ENCODE measurements at regions not wholly inside any gene's neighbourhood (a gene's known extent, or its start where the extent isn't known, plus 50 kb on each side); places are given as distances from the start of the nearest gene placed in this dataset.

GRCh38 chr1:163863731-163864130 is 542.0 kb downstream of the NUF2 start:
- TF ChIP-seq, protein P1, sequence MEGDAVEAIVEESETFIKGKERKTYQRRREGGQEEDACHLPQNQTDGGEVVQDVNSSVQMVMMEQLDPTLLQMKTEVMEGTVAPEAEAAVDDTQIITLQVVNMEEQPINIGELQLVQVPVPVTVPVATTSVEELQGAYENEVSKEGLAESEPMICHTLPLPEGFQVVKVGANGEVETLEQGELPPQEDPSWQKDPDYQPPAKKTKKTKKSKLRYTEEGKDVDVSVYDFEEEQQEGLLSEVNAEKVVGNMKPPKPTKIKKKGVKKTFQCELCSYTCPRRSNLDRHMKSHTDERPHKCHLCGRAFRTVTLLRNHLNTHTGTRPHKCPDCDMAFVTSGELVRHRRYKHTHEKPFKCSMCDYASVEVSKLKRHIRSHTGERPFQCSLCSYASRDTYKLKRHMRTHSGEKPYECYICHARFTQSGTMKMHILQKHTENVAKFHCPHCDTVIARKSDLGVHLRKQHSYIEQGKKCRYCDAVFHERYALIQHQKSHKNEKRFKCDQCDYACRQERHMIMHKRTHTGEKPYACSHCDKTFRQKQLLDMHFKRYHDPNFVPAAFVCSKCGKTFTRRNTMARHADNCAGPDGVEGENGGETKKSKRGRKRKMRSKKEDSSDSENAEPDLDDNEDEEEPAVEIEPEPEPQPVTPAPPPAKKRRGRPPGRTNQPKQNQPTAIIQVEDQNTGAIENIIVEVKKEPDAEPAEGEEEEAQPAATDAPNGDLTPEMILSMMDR (IDR thresholded peaks at IDR 0.05) = no peak
- TF ChIP-seq POLR2A (IDR thresholded peaks at IDR 0.05) = no peak

Measured in testis (tissue), 2 donors.